GM06990 (cell line): ENCODE measurements at regions not wholly inside any gene's neighbourhood (a gene's known extent, or its start where the extent isn't known, plus 50 kb on each side); places are given as distances from the start of the nearest gene placed in this dataset.

Experiments
- DNase-seq: peaks from one replicate; pipeline ENCODE4 v3.0.0-alpha.2; 2011; ENCODE audit not compliant: insufficient read length; ENCODE audit errors: extremely low read depth
- H3K27me3 ChIP-seq: replicated peaks from 2 replicates; pipeline ENCODE4 v1.6.0; 2011; ENCODE audit warnings: low read length; ENCODE audit not compliant: control insufficient read depth, insufficient read depth
- H3K36me3 ChIP-seq: 2 replicates; pipeline ENCODE4 v1.5.1; 2011; ENCODE audit warnings: low read length; ENCODE audit not compliant: control insufficient read depth, insufficient read depth
- H3K4me3 ChIP-seq: replicated peaks from 2 replicates; pipeline ENCODE4 v1.5.1; 2011; ENCODE audit warnings: low read depth, mild to moderate bottlenecking, control low read depth, low read length
- TF ChIP-seq, protein P1 (sequence below): IDR thresholded peaks from 2 replicates; pipeline ENCODE4 v1.5.1; 2011; ENCODE audit warnings: low read length, control low read depth, mild to moderate bottlenecking, inconsistent platforms; ENCODE audit not compliant: insufficient read depth, poor library complexity, severe bottlenecking

- Histone ChIP-seq H3K36me3 (no peaks in the 10 kb centered on the region), H3K4me3 (no peak overlapping the region), H3K27me3 (no peaks in the 10 kb centered on the region)
- no peak for DNase-seq
- TF ChIP-seq, protein P1, sequence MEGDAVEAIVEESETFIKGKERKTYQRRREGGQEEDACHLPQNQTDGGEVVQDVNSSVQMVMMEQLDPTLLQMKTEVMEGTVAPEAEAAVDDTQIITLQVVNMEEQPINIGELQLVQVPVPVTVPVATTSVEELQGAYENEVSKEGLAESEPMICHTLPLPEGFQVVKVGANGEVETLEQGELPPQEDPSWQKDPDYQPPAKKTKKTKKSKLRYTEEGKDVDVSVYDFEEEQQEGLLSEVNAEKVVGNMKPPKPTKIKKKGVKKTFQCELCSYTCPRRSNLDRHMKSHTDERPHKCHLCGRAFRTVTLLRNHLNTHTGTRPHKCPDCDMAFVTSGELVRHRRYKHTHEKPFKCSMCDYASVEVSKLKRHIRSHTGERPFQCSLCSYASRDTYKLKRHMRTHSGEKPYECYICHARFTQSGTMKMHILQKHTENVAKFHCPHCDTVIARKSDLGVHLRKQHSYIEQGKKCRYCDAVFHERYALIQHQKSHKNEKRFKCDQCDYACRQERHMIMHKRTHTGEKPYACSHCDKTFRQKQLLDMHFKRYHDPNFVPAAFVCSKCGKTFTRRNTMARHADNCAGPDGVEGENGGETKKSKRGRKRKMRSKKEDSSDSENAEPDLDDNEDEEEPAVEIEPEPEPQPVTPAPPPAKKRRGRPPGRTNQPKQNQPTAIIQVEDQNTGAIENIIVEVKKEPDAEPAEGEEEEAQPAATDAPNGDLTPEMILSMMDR: no peak
These were observed 180.8 kb upstream of the POM121L12 start for GRCh38 chr7:52854681-52855080.

DNA sequence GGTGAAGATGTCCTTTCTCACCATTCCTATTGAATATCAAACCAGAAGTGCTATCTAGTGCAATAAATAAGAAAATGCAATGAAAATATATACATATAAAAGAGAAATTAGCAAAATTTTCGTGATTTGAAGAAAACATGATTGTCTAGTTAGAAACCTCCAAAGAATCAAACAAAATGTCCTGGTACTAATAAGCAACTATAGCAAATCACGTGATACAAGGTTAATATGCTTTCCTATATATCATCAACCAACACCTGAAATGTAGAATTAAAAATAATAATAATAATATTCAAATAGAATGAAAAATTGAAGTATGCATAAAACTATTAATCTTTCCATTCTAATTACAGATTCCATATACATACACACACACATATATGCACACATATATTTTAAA is 183.9 kb upstream of the POM121L12 start:
- H3K36me3 ChIP-seq: no peaks in the 10 kb centered on the region
- no peaks in the 10 kb centered on the region for H3K27me3 ChIP-seq
- TF ChIP-seq, protein P1: no peak

GRCh38 chr7:52843436-52843835 is 192.0 kb upstream of the POM121L12 start:
- no peaks in the 10 kb centered on the region for H3K36me3 ChIP-seq
- DNase-seq: no peak
- TF ChIP-seq, protein P1: no peak
- no peak overlapping the region for H3K4me3 ChIP-seq
- no peaks in the 10 kb centered on the region for H3K27me3 ChIP-seq

More for the DNA sequence above, 183.9 kb upstream of the POM121L12 start:
- DNase-seq: no peak
- no peak overlapping the region for H3K4me3 ChIP-seq

DNA sequence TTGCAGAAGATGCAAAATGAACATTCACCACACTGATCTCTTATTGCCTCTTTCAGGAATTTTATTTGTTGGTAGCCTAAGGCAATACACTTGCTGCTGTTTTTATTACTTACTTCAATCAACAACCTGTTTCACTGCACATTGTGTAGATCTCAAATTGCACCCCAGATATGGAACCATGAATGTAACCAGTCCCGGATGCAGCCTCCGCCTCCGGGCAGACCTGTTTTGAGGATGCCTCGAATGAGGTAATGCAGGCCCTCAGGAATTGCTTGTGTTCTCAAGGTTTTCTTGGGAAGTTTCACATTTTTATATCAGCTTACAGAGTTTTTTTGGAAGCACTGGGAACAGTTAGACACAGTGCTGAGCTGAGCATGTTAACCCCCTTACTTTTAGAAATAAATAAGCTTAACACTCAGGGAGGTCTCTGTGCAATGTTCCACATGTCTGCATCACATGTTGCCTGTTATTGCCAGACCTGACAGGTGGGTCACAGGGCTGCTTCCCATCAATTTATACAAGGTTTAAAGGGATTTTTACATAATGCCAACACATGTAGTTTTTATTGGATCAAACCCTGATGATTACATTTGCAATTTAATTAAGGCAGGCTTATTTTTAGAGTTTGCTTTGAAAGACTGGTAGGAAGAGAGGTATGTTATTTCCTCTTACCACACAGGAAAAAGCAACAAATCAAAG is 193.1 kb upstream of the POM121L12 start:
- TF ChIP-seq, protein P1: no peak
- Histone ChIP-seq H3K36me3 (no peaks in the 10 kb centered on the region), H3K4me3 (no peak overlapping the region), H3K27me3 (no peaks in the 10 kb centered on the region)
- no peak for DNase-seq

- no peaks in the 10 kb centered on the region for H3K36me3 ChIP-seq
- TF ChIP-seq, protein P1: no peak
- no peak overlapping the region for H3K4me3 ChIP-seq
- no peaks in the 10 kb centered on the region for H3K27me3 ChIP-seq
- no peak for DNase-seq
These were observed 196.4 kb upstream of the POM121L12 start for GRCh38 chr7:52838981-52839411.

DNA sequence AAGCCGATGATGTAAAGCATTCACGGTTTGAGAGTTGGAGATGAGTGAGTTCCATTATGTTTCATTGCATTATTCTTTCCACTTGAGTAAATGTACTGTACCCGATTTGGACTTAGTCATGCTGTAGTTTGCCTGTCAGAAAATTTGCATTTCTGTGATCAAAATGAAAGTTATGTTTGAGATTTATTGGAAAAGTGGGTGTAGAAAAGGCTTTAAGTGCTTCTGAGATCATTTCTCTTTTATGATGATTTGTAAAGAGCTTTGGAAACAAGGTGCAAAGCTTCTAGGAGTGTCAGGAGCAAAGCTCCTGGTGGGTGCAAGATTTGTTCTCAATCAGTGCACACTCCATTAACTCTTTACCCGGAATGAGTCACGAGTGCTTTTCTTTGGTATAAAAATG is 204.1 kb upstream of the POM121L12 start:
- TF ChIP-seq, protein P1: no peak
- Histone ChIP-seq H3K4me3 (no peak overlapping the region), H3K27me3 (no peaks in the 10 kb centered on the region), H3K36me3 (no peaks in the 10 kb centered on the region)
- no peak for DNase-seq
